Tibial nerve (tissue), 3 donors: ENCODE measurements at regions not wholly inside any gene's neighbourhood (a gene's known extent, or its start where the extent isn't known, plus 50 kb on each side); places are given as distances from the start of the nearest gene placed in this dataset.

ENCODE experiments used
- CTCF ChIP-seq, 5 experiments: fragments of 200-600 bp in 3 of 5; fragments of 450-650 bp in 2 of 5; sonication (generic) in 3 of 5; IDR thresholded peaks; one replicate each; pipeline ENCODE4 v1.5.1; 2016 to 2019; ENCODE audit warnings: antibody characterized with exemption in 5 of 5, mild to moderate bottlenecking in 3 of 5, moderate library complexity in 2 of 5
- POLR2A ChIP-seq, 2 donors: fragments of 450-650 bp; IDR thresholded peaks; one replicate each; pipeline ENCODE4 v1.6.1; 2017; ENCODE audit warnings: antibody characterized with exemption in 2 of 2, mild to moderate bottlenecking in 2 of 2, moderate library complexity in 2 of 2

DNA sequence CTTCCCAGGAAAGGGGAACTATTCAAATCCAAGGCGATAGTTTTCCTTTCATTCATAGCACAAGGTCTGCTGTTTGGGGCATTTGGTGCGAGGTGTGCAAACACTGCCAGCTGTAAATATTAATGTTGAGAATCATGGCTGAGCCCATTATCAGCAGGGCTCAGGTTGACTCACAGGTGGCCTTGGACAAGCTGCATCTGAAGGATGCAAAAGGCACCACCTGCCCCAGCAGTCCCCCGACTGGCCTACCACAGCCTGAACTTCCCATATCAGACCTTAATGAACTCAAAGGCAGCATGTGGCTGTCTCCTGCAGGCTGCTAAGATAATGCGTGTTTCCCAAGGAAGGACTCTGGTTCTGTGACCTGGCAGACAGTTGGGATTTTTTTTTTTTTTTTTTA, 93.3 kb upstream of the MAP1LC3B2 start:
- TF ChIP-seq CTCF (IDR thresholded peaks at IDR 0.05) = no peak
- no peak for TF ChIP-seq POLR2A (IDR thresholded peaks at IDR 0.05)
